ENCODE measurements at regions not wholly inside any gene's neighbourhood (a gene's known extent, or its start where the extent isn't known, plus 50 kb on each side); places are given as distances from the start of the nearest gene placed in this dataset.

- TF ChIP-seq CTCF (IDR thresholded peaks at IDR 0.05) (no peak), POLR2A (IDR thresholded peaks at IDR 0.05) (no peak)
These were observed 60.1 kb upstream of the ELN start for GRCh38 chr7:73967832-73968290.
